WTC11 (cell line): ENCODE measurements at regions not wholly inside any gene's neighbourhood (a gene's known extent, or its start where the extent isn't known, plus 50 kb on each side); places are given as distances from the start of the nearest gene placed in this dataset.

Source experiments
- CTCF ChIP-seq: fragments of 200-600 bp; IDR thresholded peaks from 2 replicates; pipeline ENCODE4 v1.8.0; 2022; ENCODE audit warnings: antibody characterized with exemption
- ETV6 ChIP-seq: sonication (generic); formaldehyde crosslinking; IDR thresholded peaks from 2 replicates; pipeline ENCODE4 v1.8.1; 2022; ENCODE audit warnings: mild to moderate bottlenecking, missing genetic modification reagents
- NFATC4 ChIP-seq: fragments of 250-450 bp; sonication (Bioruptor Pico); IDR thresholded peaks from 2 replicates; pipeline ENCODE4 v1.9.0; 2021; ENCODE audit warnings: mild to moderate bottlenecking
- RELA ChIP-seq: sonication (generic); formaldehyde crosslinking; IDR thresholded peaks from 2 replicates; pipeline ENCODE4 v1.8.1; 2022; ENCODE audit warnings: missing genetic modification reagents, mild to moderate bottlenecking, borderline replicate concordance
- ZBTB43 ChIP-seq: sonication (generic); formaldehyde crosslinking; IDR thresholded peaks from 2 replicates; pipeline ENCODE4 v1.8.1; 2023; ENCODE audit warnings: mild to moderate bottlenecking, missing genetic modification reagents
- ZNF423 ChIP-seq: fragments of 250-450 bp; sonication (Bioruptor Pico); IDR thresholded peaks from 2 replicates; pipeline ENCODE4 v2.1.2; 2022; ENCODE audit warnings: mild to moderate bottlenecking, moderate library complexity

GRCh38 chr10:31739711-31740110 lies 188.9 kb downstream of the ARHGAP12 start:
- TF ChIP-seq CTCF (no peak), ZBTB43 (CRISPR knock-in tag) (no peak), ETV6 (CRISPR knock-in tag) (no peak), NFATC4 (CRISPR knock-in tag) (no peak), ZNF423 (CRISPR knock-in tag) (no peak), RELA (CRISPR knock-in tag) (no peak)
